HG03108 (cell line): ENCODE measurements at regions not wholly inside any gene's neighbourhood (a gene's known extent, or its start where the extent isn't known, plus 50 kb on each side); places are given as distances from the start of the nearest gene placed in this dataset.
"Not testable (repeated sequence)": the region's sequence is repeated elsewhere in the genome, so short reads cannot be mapped to it uniquely, and the experiment has no call there.

Source experiments
- ATAC-seq: cut with Tn5 transposase; IDR thresholded peaks from one replicate; pipeline ENCODE4 v1.9.1; 2021; ENCODE audit warnings: moderate library complexity; ENCODE audit not compliant: unreplicated experiment

DNA sequence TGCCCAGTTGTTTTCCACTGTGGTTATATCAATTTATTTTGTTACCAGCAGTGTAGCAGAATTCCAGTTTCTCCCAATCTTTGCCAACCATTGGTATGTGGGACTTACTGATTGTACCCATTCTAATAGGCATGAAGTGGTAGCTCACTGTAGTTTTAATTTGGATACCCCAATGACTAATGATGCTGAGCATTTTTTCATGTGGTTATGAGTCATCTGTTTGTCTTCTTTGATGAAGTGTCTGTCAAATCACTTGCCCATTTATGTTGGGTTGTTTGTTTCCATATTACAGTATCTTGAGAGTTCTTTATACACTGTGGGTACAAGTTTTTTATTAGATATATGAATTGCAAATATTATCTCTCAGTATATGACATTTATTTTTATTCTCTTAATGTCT, 644.3 kb downstream of the NR2F2 start:
- ATAC-seq: no peak

DNA sequence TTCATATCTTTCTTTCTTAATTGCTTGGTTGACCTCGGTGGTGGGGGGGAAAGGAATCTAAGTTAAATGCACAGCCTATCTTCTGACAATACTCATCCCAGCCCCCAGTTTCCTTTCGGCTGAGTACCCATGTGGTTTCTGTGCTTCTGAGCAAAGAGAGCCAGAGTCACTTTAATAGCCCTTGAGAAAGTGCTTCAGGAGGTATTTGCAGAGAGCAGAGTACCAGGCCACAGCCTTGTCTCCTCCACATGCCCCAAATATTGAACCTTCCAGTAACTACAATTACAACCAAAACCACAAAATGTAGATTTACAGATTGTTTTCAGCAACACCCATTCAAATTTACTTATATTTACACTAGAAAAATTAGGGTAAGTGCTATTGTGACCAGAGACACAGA, 647.4 kb downstream of the NR2F2 start:
- no peak for ATAC-seq

DNA sequence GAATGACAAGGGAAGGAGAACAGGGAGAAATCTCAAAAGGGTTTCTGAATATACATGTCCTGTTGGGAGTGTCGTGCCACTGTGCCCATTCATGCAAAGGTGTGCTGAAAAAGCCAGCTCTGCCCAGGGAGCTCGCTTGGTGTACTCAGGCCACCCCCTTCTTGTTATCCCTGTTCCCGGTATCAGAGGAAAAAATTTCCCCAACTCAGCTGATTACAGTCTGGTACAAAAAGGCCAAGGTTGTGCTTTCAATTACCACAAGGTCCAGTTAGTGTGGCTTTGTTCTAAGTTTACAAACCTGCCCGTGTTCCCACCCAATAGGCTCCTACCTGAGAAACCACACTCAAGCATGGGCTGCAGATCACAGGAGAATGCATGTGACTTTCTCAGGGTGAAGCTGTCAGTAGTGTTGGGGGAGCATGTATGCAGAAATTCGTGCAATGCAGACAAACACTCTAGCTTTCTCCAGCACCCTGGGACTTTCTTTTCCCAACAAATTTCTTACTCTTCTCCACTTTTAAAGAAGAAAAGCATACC, 648.5 kb downstream of the NR2F2 start:
- no peak for ATAC-seq

DNA sequence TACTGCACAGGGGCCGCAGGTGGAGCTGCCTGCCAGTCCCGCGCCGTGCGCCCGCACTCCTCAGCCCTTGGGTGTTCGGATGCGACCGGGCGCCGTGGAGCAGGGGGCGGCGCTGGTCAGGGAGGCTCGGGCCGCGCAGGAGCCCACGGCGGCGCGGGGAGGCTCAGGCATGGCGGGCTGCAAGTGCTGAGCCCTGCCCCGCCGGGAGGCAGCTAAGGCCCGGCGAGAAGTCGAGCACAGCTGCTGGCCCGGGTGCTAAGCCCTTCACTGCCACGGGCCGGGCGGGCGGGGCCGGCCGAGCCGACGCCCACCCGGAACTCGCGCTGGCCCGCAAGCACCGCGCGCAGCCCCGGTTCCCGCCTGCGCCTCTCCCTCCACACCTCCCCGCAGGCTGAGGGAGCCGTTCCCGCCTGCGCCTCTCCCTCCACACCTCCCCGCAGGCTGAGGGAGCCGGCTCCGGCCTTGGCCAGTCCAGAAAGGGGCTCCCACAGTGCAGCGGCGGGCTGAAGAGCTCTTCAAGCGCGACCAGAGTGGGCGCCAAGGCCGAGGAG, 653.7 kb downstream of the NR2F2 start:
- not testable (repeated sequence) for ATAC-seq

DNA sequence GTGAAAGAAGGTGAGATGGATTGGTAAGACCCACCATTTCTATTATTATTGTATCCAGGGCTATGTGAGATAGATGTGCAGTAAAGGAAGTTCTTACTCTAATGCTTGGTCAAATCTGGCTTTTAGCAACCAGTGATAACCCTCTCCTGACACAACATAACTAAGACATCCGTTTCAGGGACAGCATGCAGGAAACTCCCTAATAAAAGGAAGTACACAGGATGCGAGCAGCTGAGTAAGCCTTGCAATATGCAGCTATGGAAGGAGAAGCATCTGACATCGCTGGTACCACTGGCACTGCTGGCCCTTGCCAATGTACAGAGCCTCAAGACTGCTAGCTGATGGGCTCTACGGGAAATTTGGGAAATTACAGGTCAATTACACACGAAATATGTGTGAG, 662.3 kb downstream of the NR2F2 start:
- no peak for ATAC-seq

DNA sequence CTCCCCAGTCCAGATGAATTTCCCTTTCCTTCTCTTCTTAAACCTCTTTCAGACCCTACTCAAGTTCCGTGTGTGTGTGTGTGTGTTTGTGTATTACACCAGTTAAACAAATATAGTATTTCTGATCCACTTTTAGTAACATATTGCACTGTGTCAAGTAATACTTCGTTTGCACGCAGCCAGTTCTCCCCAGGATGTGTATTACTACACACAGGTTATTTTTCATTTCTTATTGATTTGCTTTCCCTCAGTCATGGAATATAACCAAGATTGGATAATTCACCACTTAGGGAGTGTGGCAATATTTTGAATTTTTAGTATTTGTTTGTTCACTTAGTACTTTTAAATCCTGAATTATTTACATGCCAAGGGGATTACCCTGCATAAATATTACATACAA, 667.0 kb downstream of the NR2F2 start:
- ATAC-seq: no peak

DNA sequence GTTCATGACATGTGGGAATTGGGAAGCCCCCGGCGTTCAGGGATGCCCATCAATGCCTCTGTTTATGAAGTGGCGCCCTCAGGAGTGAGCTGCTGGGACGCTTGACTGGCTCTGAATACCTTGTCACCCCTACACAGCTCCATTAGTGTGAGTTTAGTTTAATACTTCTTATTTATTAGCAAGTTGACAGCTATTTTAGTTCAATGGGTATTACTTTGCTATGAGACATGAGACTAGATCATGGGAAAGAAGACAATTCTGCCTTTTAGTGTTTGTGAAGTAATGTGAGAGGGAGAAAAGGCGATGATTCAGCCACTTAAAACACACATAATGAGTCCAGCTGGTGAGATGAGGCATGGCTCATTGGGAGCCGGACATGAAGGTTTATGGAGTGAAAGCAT, 678.5 kb downstream of the NR2F2 start:
- ATAC-seq: no peak

DNA sequence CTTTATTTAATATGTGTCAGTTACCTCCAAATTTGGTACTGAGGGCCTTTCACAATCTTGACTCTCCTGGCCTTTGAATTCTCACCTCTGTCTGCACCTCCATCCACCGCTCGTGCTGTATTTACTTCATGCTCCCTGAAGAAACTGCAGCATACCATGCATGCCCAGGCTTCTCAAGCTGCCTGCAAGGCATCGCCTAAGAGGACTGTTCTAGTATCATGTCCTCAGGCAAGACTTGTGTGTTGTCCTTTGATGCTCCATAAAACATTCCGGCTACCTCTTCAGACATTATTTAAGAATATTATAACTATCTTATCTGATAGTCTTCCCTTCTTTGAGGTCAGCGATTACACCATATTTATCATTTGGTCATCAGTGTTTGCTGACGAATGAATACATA, 682.5 kb downstream of the NR2F2 start:
- ATAC-seq: no peak

DNA sequence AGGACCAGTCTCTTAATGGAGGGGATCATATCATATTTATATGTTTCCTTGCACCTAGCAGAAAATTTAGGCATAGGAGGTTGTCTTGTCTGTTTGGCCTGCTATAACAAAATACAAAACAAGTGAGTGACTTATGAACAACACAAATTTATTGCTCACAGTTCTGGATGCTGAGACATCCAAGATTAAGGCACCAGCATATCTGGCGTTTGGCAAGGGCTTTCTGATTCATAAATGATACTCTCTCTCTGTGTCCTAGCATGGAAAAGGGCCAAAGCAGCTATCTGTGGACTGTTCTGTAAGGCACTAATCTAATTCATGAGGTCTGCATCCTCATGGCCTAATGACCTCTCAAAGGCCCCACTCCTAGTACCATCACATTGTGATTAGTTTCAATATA, 683.0 kb downstream of the NR2F2 start:
- no peak for ATAC-seq

DNA sequence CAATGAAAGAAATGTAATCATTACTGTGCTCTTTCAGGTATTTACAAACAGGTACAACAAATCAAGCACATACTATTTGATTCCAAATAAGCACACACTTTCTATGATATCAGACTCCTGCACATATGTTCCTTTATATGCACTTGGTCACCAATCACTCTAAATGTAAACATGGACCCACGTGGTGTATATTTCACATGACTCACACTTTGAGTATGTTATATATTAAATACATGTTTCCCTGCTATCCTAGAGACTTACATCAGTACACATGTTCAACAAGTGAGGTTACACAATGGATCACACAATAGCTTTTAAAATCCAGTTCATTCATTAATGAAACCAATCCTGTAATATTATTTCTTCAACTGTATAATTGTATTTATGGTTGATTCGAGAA, 683.5 kb downstream of the NR2F2 start:
- no peak for ATAC-seq

DNA sequence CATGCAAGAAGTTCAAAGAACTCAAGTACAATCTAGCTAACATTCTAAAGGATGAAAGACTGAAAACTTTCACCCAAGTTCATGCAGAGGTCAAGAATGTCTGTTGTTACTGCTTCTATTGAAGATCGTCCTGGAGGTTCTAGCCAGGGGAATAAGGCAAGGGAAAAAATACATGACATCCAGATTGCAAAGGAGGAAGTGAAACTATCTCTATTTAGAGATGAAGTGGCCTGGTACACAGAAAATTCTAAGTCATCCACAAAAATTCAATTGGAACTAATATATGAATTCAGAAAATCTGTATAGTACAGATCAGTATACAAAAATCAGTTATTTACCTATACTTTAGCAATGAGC, 693.0 kb downstream of the NR2F2 start:
- no peak for ATAC-seq

DNA sequence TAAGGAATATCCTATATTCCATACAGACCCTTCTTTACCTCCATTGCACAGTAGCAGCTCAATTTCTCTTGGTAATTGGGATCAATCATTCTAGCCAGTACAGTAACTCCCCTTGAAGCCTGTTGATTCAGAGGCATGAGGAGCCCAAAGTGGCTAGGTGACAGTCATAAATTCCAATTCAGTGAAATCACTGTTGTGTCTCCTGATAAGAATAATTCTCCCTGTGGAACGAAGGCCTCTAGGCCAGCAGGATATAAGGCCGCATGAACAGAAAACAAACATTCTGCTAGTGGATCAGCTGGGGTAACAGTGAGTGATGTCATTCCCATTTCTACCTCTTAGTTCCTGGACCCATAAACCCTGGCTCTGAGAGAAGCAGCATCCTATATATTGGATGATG, 696.3 kb downstream of the NR2F2 start:
- no peak for ATAC-seq

DNA sequence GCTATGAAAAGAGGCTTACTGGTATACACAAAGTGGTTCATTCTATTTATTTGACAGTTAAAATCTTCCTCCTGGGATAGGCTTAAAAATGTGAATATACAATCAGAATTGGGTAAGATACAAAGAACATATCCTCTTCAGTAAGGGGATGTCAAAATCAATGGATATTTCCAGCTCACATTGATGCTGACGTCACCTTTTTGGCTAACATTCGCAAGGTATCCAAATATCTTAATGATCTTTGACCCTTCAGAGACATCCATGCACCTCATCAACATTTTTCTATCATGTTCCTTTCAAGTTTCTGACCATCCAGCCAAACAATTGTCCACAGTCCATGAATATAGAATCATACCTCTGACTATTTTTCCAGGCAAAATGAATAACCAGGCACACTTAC, 697.3 kb downstream of the NR2F2 start:
- no peak for ATAC-seq

DNA sequence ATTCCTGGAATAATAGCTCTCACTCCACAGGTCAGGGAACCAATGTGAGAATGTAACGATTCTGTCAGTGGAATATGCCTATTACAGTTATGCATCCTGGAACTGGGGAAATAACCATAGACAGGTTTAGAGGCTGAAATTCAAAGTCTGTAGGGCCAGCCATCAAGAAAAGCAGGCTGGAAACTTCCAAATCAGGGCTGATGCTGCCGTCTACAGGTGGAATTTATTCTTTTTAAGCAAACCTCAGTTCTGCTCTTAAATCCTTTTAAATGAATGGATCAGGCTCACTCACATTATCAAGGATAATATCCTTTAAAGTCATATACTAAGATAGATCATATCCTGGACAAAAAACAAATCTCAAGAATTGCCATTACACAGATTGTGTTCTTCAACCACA, 699.8 kb downstream of the NR2F2 start:
- no peak for ATAC-seq

DNA sequence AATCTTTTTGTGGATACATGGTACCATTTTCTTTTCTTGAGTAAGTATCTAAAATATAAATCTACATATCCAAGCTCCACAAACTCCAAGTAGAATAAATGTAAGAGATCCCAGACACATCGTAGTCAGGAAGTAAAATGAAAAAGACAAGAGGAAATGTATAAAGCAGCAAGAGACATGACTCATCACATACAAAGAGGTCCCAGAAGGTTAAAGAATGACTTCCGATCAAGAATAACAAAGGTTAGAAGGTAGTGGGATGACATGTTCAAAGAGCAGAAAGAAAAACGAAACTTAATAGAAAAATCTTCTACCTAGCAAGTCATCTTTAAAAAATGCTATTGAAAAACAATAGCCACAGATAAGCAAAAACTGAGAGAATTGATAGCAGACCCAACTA, 705.8 kb downstream of the NR2F2 start:
- no peak for ATAC-seq

DNA sequence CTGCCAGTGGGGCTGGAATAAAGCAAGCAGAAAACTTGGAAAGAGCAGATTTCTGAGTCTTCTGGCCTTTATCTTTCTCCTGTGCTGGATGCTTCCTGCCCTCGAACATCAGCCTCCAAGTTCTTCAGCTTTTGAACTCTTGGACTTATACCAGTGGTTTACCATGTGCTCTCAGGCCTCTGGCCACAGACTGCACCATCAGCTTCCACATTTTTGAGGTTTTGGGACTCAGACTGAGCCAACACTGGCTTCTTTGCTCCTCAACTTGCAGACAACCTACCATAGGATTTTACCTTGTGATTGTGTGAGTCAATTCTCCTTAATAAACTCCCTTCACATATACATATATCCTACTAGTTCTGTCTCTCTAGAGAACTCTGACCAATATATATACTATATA, 706.6 kb downstream of the NR2F2 start:
- no peak for ATAC-seq

DNA sequence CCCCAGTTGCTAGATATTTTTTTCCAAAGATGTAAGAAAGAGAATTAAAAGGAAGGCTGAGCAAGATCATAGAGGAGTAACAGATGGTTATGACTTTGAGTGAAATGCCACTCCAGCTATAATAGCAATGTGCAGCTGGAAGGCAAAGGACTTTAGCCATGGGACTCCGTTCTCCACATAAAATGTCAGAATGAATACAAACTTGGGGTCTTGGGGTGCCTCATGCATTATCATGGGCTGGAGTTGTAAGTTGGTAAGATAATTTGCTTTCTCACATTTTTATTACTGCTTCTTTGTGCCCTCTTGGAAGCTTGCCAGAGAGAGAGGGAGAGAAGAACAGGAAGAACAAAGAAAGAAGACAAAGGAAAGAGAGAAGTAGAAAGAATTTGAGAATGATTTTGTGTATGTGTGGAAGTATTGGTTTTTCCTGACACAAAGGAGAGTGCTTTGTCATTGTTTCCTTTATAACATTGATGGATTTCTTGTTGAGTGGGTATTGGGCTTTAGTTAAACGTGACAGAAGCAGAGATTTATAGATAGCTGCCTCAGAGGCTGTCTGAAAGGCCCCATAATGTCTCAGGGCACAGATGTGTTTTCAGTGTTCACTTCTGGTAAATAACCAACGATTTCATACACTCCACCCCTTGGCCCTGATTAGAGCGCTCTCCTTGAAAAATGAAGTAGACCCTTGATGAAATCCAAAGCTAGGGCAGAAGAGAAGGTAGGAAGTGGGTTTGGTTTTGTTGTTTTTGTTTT, 715.3 kb downstream of the NR2F2 start:
- ATAC-seq: no peak

DNA sequence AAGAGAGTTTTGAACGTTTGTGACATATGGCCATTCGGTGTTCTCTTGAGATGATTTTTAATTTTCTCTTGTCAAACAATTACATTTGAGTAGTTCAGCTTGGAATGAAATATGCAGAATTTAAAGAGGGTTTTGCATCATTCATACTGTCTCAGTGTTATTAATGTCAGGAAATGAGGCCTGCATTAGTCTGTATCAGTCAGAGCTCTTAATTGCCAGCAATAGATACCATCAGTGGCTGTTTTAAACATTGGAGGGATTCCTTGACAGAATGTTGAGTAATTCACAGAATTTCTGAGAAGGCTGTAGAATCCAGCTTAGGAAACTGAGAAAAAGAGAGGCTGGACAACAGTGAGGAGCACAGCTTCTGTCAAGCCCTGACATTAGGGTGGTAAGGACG, 722.0 kb downstream of the NR2F2 start:
- ATAC-seq: no peak

DNA sequence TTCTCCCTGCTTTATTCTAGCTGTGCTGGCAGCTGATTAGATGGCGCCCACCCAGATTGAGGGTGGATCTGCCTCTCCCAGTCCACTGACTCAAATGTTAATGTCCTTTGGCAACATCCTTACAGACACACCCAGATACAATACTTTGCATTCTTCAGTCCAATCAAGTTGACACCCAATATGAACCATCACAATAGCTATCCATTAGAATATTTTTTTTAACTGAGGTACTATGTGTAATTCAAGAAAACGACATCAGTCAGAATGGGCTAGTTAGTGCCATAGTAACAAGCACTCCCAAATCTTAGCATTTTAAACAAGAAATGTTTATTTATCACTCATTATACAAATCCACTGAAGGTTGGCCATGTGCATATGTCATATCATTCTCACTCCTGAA, 723.1 kb downstream of the NR2F2 start:
- ATAC-seq: no peak

DNA sequence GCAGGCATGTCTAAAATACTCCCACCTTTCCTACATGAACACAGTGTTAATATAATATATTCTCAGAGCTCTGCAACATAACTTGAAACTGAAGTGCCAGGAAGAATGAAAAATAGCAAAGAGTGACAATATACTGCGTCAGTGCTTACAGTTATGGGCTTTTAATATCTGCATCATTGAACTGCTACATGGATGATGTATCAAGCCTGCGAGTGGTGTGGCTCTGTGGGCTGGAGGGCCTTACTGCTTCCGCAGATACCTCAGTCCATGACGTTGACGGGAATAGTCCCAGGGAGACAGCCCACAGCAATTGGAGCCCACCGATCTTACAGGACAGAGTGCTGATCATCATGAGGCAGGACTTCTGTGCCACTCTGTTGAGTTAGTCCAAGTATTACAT, 727.0 kb downstream of the NR2F2 start:
- ATAC-seq: no peak

DNA sequence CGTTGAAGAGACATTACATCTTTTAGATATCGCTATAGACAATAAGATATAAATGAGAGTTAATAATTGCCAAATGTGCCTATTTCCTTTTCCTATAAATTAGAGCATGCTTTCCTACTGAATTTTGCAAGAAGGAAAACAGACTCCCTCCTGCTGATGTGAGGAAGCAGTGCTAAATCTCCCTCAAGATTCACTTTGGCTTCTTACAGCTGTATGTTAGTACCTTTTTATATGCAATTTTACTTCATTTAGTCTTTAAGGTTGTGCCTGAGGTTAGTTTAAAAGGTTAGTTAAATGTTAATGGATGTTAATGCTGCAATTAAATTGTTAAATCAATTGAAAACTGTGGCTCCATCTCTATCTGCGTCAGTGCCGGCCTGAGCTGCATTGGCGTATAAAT, 728.8 kb downstream of the NR2F2 start:
- no peak for ATAC-seq

DNA sequence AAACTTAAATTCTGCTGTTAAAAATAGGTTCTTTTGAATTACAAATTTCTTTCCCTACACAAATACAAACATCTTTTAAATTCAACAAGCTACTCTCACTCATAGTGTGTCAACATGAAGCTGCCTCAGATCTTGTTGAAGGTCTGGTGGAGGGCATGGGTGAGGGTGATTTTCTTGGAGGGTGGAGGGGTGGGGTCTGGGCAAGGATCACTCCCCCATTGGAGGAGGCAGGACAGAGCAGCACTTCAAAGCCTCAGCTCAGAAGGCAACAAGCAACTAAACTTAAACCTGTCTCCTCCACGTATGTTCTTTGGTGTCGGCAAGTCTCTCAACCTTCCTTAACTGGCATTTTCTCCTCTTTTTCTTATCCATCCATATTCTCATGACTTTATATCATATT, 730.9 kb downstream of the NR2F2 start:
- no peak for ATAC-seq

DNA sequence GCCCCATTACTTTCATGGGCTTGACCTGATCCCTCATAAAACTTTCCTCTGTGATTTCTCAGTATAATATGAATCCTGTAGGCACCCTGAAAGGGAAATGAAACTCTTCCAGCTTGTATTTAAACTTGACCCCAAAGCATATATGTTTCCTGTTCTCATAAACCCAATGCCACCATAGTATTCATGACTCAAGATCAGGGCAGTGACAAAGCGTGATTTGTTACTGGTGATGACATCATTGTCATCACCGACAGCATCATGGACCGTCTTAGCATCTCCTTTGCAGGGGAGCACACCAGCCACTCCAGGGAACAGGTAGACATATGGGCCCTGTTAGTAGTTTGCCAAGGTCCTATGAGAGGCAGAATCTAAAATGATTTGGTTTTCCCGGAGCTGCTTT, 741.2 kb downstream of the NR2F2 start:
- ATAC-seq: no peak
